ENCODE measurements at regions not wholly inside any gene's neighbourhood (a gene's known extent, or its start where the extent isn't known, plus 50 kb on each side); places are given as distances from the start of the nearest gene placed in this dataset.

GRCh38 chr2:239765911-239766310 lies 259.2 kb downstream of the NDUFA10 start:
- Histone ChIP-seq H3K9me1 (replicated peaks; ENCODE audit: control insufficient read depth, extremely low read depth, insufficient read depth, low read length) (no peaks in the 10 kb centered on the region), H3K9me3 (replicated peaks; ENCODE audit: control insufficient read depth, insufficient read depth, low read length) (peaks cover 3% of the 10 kb centered on the region), H3K79me2 (ENCODE audit: control insufficient read depth, insufficient read depth, low read length) (no peaks in the 10 kb centered on the region), H3K4me2 (ENCODE audit: insufficient read depth, low read length) (no peak overlapping the region), H3K36me3 (ENCODE audit: control insufficient read depth in 2 of 2, extremely low read depth in 1 of 2, insufficient read depth in 2 of 2, low read length in 2 of 2) (no peaks in the 10 kb centered on the region), H3K4me1 (ENCODE audit: control insufficient read depth, extremely low read depth, insufficient read depth, low read length) (no peaks in the 10 kb centered on the region), H3K27ac (ENCODE audit: insufficient read depth, low read depth, low read length) (no peak overlapping the region), H3K9ac (replicated peaks; ENCODE audit: extremely low read depth, insufficient read depth, low read length) (no peak overlapping the region), H4K20me1 (replicated peaks; ENCODE audit: control insufficient read depth, extremely low read depth, insufficient read depth, low read length) (no peaks in the 10 kb centered on the region), H3K27me3 (ENCODE audit: control insufficient read depth in 2 of 2, insufficient read depth in 2 of 2, low read length in 2 of 2) (no peaks in the 10 kb centered on the region), H3K4me3 (replicated peaks in 1 of 3; ENCODE audit: insufficient read depth in 1 of 3, low read depth in 1 of 3, low read length in 3 of 3) (no peak overlapping the region), H2AFZ (ENCODE audit: low read depth, low read length) (no peak overlapping the region)
- DNase-seq (ENCODE audit: low read depth, low spot score) (no peak), FAIRE-seq (no peak)
- CTCF ChIA-PET: no interaction called here
- intact Hi-C loops (cut with micrococcal nuclease) (no loop called here), dilution Hi-C loops (cut with MboI; ENCODE audit: extremely low pct_ligation_motif_present, low sequenced_read_pairs) (no loop called here)
- TF ChIP-seq MYC (IDR thresholded peaks at IDR 0.05; ENCODE audit: low read depth, low read length): no peak
- TF ChIP-seq POLR2AphosphoS5 (IDR thresholded peaks at IDR 0.05; ENCODE audit: insufficient read depth, low read depth, low read length): no peak
- TF ChIP-seq GATA2 (IDR thresholded peaks at IDR 0.05; ENCODE audit: insufficient read depth, insufficient read length, low read depth, low read length): no peak
- TF ChIP-seq CTCF (IDR thresholded peaks at IDR 0.05; ENCODE audit: extremely low read depth in 1 of 2, insufficient read depth in 1 of 2, low read depth in 1 of 2, low read length in 2 of 2): no peak
- no peak for TF ChIP-seq JUN (IDR thresholded peaks at IDR 0.05; ENCODE audit: borderline replicate concordance, insufficient read depth, insufficient read length, low read depth)
- TF ChIP-seq MAX (IDR thresholded peaks at IDR 0.05; ENCODE audit: insufficient read depth, insufficient read length): no peak
- POLR2A ChIA-PET: no interaction called here
- no TSS peak for BruUV-seq (replicated peaks)
